G401.6 (cell line): ENCODE measurements at regions not wholly inside any gene's neighbourhood (a gene's known extent, or its start where the extent isn't known, plus 50 kb on each side); places are given as distances from the start of the nearest gene placed in this dataset.
"Not testable (repeated sequence)": the region's sequence is repeated elsewhere in the genome, so short reads cannot be mapped to it uniquely, and the experiment has no call there.

Experiments
- FAIRE-seq: peaks from 2 replicates; lab custom pipeline; 2012; peaks lifted over from hg19 to GRCh38; lab: Jason Lieb, UNC

GRCh38 chr2:156004459-156004858 is 328.1 kb downstream of the NR4A2 start:
- no peak for FAIRE-seq

- FAIRE-seq: no peak
Observed at GRCh38 chr2:156003780-156004179, 328.7 kb downstream of the NR4A2 start.

GRCh38 chr2:156001851-156002250 is 330.7 kb downstream of the NR4A2 start:
- FAIRE-seq: no peak

- no peak for FAIRE-seq
Observed at GRCh38 chr2:155997538-155997937, 335.0 kb downstream of the NR4A2 start.

- FAIRE-seq: no peak
Observed at GRCh38 chr2:155994315-155994714, 338.2 kb downstream of the NR4A2 start.

- no peak for FAIRE-seq
Observed at GRCh38 chr2:155983845-155984244, 348.7 kb downstream of the NR4A2 start.

GRCh38 chr2:155982135-155982534 is 350.4 kb downstream of the NR4A2 start:
- no peak for FAIRE-seq

GRCh38 chr2:155980941-155981560 is 351.5 kb downstream of the NR4A2 start:
- no peak for FAIRE-seq

GRCh38 chr2:155975734-155976133 is 356.8 kb downstream of the NR4A2 start:
- FAIRE-seq: no peak

GRCh38 chr2:155972916-155973315 is 359.6 kb downstream of the NR4A2 start:
- FAIRE-seq: no peak

- FAIRE-seq: not testable (repeated sequence)
Observed at GRCh38 chr2:155966064-155966471, 366.5 kb downstream of the NR4A2 start.

GRCh38 chr2:155965415-155966063 is 367.0 kb downstream of the NR4A2 start:
- FAIRE-seq: no peak

- no peak for FAIRE-seq
Observed at GRCh38 chr2:155961641-155962040, 370.9 kb downstream of the NR4A2 start.

- FAIRE-seq: no peak
Observed at GRCh38 chr2:155958834-155959233, 373.7 kb downstream of the NR4A2 start.

- no peak for FAIRE-seq
Observed at GRCh38 chr2:155947069-155947468, 385.5 kb downstream of the NR4A2 start.

GRCh38 chr2:155944218-155944617 is 388.3 kb downstream of the NR4A2 start:
- no peak for FAIRE-seq

GRCh38 chr2:155930312-155930711 is 402.2 kb downstream of the NR4A2 start:
- no peak for FAIRE-seq

GRCh38 chr2:155917380-155917779 is 415.1 kb downstream of the NR4A2 start:
- no peak for FAIRE-seq

- no peak for FAIRE-seq
Observed at GRCh38 chr2:155913356-155913755, 419.2 kb downstream of the NR4A2 start.

GRCh38 chr2:155908567-155908966 is 424.0 kb downstream of the NR4A2 start:
- no peak for FAIRE-seq

GRCh38 chr2:155907211-155907610 is 425.3 kb downstream of the NR4A2 start:
- FAIRE-seq: no peak

GRCh38 chr2:155905657-155906056 is 426.9 kb downstream of the NR4A2 start:
- FAIRE-seq: no peak

- no peak for FAIRE-seq
Observed at GRCh38 chr2:155904720-155905119, 427.8 kb downstream of the NR4A2 start.

GRCh38 chr2:155902635-155903034 is 429.9 kb downstream of the NR4A2 start:
- FAIRE-seq: no peak
